Fibroblast of villous mesenchyme (primary cell): ENCODE measurements at regions not wholly inside any gene's neighbourhood (a gene's known extent, or its start where the extent isn't known, plus 50 kb on each side); places are given as distances from the start of the nearest gene placed in this dataset.

Experiments used
- DNase-seq: peaks from one replicate; pipeline ENCODE4 v3.0.0-alpha.2; 2010; ENCODE audit warnings: low read depth
- H3K4me3 ChIP-seq: 2 replicates; pipeline ENCODE4 v1.5.1; 2011; ENCODE audit warnings: low read depth, mild to moderate bottlenecking, low read length
- CTCF ChIP-seq: IDR thresholded peaks from 2 replicates; pipeline ENCODE4 v1.5.1; 2012; ENCODE audit warnings: low read depth, mild to moderate bottlenecking, low read length; ENCODE audit not compliant: insufficient read depth

- no peak overlapping the region for H3K4me3 ChIP-seq
- DNase-seq: no peak
- TF ChIP-seq CTCF: no peak
Measured at GRCh38 chr11:27864611-27865010, 164.4 kb upstream of the BDNF start.

- no peak for DNase-seq
- no peak overlapping the region for H3K4me3 ChIP-seq
- no peak for TF ChIP-seq CTCF
Measured at GRCh38 chr11:27864091-27864491, 163.8 kb upstream of the BDNF start.

- no peak overlapping the region for H3K4me3 ChIP-seq
- no peak for TF ChIP-seq CTCF
- DNase-seq: no peak
Measured at GRCh38 chr11:27863637-27864036, 163.4 kb upstream of the BDNF start.

GRCh38 chr11:27861706-27862430 is 161.6 kb upstream of the BDNF start:
- no peak for TF ChIP-seq CTCF
- no peak overlapping the region for H3K4me3 ChIP-seq
- peak; percentile 92 for DNase-seq

GRCh38 chr11:27860811-27861210 is 160.6 kb upstream of the BDNF start:
- no peak for TF ChIP-seq CTCF
- H3K4me3 ChIP-seq: no peak overlapping the region
- DNase-seq: no peak

GRCh38 chr11:27858866-27859265 is 158.6 kb upstream of the BDNF start:
- DNase-seq: no peak
- no peak for TF ChIP-seq CTCF
- H3K4me3 ChIP-seq: no peak overlapping the region

- TF ChIP-seq CTCF: no peak
- no peak for DNase-seq
- no peak overlapping the region for H3K4me3 ChIP-seq
Measured at GRCh38 chr11:27857588-27857987, 157.3 kb upstream of the BDNF start.
